GM12864 (cell line): ENCODE measurements at regions not wholly inside any gene's neighbourhood (a gene's known extent, or its start where the extent isn't known, plus 50 kb on each side); places are given as distances from the start of the nearest gene placed in this dataset.

Experiments
- DNase-seq: peaks from one replicate; pipeline ENCODE4 v3.0.0-alpha.2; 2011; ENCODE audit warnings: low read depth
- H3K4me3 ChIP-seq: 2 replicates; pipeline ENCODE4 v1.5.1; 2011; ENCODE audit warnings: mild to moderate bottlenecking, low read depth, low read length, control low read depth
- CTCF ChIP-seq: IDR thresholded peaks from 2 replicates; pipeline ENCODE4 v1.5.1; 2011; ENCODE audit warnings: low read depth, mild to moderate bottlenecking, moderate library complexity, low read length, control low read depth, inconsistent platforms; ENCODE audit errors: missing control alignments

- no peak for DNase-seq
- TF ChIP-seq CTCF: no peak
- H3K4me3 ChIP-seq: no peak overlapping the region
Observed at GRCh38 chr5:110366716-110367115, 359.8 kb downstream of the TMEM232 start.
